AG20443 (cell line): ENCODE measurements at regions not wholly inside any gene's neighbourhood (a gene's known extent, or its start where the extent isn't known, plus 50 kb on each side); places are given as distances from the start of the nearest gene placed in this dataset.
"Not testable (repeated sequence)": the region's sequence is repeated elsewhere in the genome, so short reads cannot be mapped to it uniquely, and the experiment has no call there.

Experiments used
- DNase-seq: peaks from one replicate; pipeline ENCODE4 v3.0.0; 2012; ENCODE audit warnings: low spot score, mixed read lengths

GRCh38 chr17:14621826-14622614 lies 321.1 kb downstream of the HS3ST3B1 start:
- DNase-seq = no peak

GRCh38 chr17:14619821-14620220 lies 318.9 kb downstream of the HS3ST3B1 start:
- DNase-seq = no peak

GRCh38 chr17:14616528-14616927 lies 315.6 kb downstream of the HS3ST3B1 start:
- DNase-seq = peak; percentile 23

GRCh38 chr17:14605267-14605599 lies 304.4 kb downstream of the HS3ST3B1 start:
- DNase-seq = no peak

- no peak for DNase-seq
Observed at GRCh38 chr17:14604591-14605266, 303.8 kb downstream of the HS3ST3B1 start.

- DNase-seq = no peak
Observed at GRCh38 chr17:14596224-14596623, 295.3 kb downstream of the HS3ST3B1 start.

- DNase-seq = no peak
Observed at GRCh38 chr17:14595656-14596055, 294.8 kb downstream of the HS3ST3B1 start.

- DNase-seq = no peak
Observed at GRCh38 chr17:14594690-14595089, 293.8 kb downstream of the HS3ST3B1 start.

GRCh38 chr17:14593956-14594355 lies 293.1 kb downstream of the HS3ST3B1 start:
- no peak for DNase-seq

GRCh38 chr17:14590459-14591250 lies 289.8 kb downstream of the HS3ST3B1 start:
- DNase-seq = no peak

GRCh38 chr17:14585099-14585498 lies 284.2 kb downstream of the HS3ST3B1 start:
- no peak for DNase-seq

GRCh38 chr17:14582996-14583395 lies 282.1 kb downstream of the HS3ST3B1 start:
- no peak for DNase-seq

GRCh38 chr17:14581186-14581830 lies 280.4 kb downstream of the HS3ST3B1 start:
- DNase-seq = no peak

- peak; percentile 17 for DNase-seq
Observed at GRCh38 chr17:14580499-14580898, 279.6 kb downstream of the HS3ST3B1 start.

GRCh38 chr17:14579716-14580115 lies 278.8 kb downstream of the HS3ST3B1 start:
- no peak for DNase-seq

- peak; percentile 48 for DNase-seq
Observed at GRCh38 chr17:14575471-14575953, 274.6 kb downstream of the HS3ST3B1 start.

GRCh38 chr17:14560325-14560724 lies 259.4 kb downstream of the HS3ST3B1 start:
- DNase-seq = not testable (repeated sequence)

- no peak for DNase-seq
Observed at GRCh38 chr17:14559264-14560119, 258.6 kb downstream of the HS3ST3B1 start.

GRCh38 chr17:14557480-14557879 lies 256.6 kb downstream of the HS3ST3B1 start:
- DNase-seq = no peak

GRCh38 chr17:14553847-14554246 lies 253.0 kb downstream of the HS3ST3B1 start:
- DNase-seq = no peak

- DNase-seq = no peak
Observed at GRCh38 chr17:14552306-14552705, 251.4 kb downstream of the HS3ST3B1 start.
